ENCODE measurements at regions not wholly inside any gene's neighbourhood (a gene's known extent, or its start where the extent isn't known, plus 50 kb on each side); places are given as distances from the start of the nearest gene placed in this dataset.

DNA sequence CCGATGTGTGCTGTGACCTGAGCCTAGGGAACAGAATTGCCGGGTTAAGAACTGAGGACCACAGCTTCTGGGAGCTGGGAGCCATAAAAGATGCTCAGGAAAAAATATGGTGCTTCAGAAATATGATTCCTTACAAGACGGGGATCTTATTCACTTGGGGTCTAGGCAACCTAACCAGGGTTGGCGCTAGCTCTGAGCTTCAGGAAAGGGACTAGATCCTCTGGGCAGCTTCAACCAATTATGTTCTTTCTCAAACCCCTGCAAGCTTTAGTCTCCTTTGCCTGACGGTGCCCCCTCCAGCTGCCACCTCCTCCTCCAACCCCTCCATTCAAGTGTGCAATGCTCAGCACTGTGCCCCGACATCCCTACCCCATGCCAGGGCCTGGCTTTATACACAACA, 634.1 kb upstream of the CADM1 start:
- Histone ChIP-seq H3K27me3 (peaks cover 7% of the 10 kb centered on the region), H3K4me3 (no peak overlapping the region), H3K36me3 (replicated peaks in 1 of 2) (no peaks in the 10 kb centered on the region), H3K27ac (no peak overlapping the region), H3K9me3 (replicated peaks in 1 of 3) (no peaks in the 10 kb centered on the region), H3K4me1 (replicated peaks in 1 of 2) (no peaks in the 10 kb centered on the region)
- TF ChIP-seq POLR2A (IDR thresholded peaks at IDR 0.05) = no peak
- TF ChIP-seq, protein P1, sequence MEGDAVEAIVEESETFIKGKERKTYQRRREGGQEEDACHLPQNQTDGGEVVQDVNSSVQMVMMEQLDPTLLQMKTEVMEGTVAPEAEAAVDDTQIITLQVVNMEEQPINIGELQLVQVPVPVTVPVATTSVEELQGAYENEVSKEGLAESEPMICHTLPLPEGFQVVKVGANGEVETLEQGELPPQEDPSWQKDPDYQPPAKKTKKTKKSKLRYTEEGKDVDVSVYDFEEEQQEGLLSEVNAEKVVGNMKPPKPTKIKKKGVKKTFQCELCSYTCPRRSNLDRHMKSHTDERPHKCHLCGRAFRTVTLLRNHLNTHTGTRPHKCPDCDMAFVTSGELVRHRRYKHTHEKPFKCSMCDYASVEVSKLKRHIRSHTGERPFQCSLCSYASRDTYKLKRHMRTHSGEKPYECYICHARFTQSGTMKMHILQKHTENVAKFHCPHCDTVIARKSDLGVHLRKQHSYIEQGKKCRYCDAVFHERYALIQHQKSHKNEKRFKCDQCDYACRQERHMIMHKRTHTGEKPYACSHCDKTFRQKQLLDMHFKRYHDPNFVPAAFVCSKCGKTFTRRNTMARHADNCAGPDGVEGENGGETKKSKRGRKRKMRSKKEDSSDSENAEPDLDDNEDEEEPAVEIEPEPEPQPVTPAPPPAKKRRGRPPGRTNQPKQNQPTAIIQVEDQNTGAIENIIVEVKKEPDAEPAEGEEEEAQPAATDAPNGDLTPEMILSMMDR (IDR thresholded peaks at IDR 0.05) = no peak
- intact Hi-C loops (cut with DNase I) = no loop called here
- WGBS, 4 donors = 82 to 95% (median 92%) methylated on average over 6 of the region's 6 CpGs
- no peak for DNase-seq

DNA sequence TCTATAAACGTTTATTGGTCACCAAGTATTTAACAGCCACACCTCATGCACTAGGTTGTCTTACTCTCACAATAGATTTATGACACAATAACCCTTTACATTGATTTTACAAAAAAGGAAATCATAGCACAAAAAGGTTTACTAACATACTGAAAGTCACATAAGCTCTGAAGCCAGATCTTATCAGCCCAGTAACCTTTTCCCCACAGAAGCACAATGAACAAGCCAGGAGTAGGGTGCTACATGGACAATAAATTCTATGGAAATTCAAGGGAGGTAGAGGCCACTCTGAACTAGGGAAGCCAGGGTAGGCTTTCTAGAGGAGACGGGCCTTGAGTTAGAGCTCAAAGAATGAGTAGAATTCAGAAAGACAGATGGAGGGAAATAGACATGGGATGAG, 633.5 kb upstream of the CADM1 start:
- Histone ChIP-seq H3K27me3 (peaks cover 7% of the 10 kb centered on the region), H3K36me3 (replicated peaks in 1 of 2) (no peaks in the 10 kb centered on the region), H3K9me3 (replicated peaks in 1 of 3) (no peaks in the 10 kb centered on the region), H3K4me3 (no peak overlapping the region), H3K4me1 (replicated peaks in 1 of 2) (no peaks in the 10 kb centered on the region), H3K27ac (no peak overlapping the region)
- DNase-seq = no peak
- intact Hi-C loops (cut with DNase I) = no loop called here
- TF ChIP-seq POLR2A (IDR thresholded peaks at IDR 0.05) = no peak
- TF ChIP-seq, protein P1 (IDR thresholded peaks at IDR 0.05) = no peak
- 47 to 56% (median 53%) methylated on average over 2 of the region's 2 CpGs for WGBS, 4 donors

DNA sequence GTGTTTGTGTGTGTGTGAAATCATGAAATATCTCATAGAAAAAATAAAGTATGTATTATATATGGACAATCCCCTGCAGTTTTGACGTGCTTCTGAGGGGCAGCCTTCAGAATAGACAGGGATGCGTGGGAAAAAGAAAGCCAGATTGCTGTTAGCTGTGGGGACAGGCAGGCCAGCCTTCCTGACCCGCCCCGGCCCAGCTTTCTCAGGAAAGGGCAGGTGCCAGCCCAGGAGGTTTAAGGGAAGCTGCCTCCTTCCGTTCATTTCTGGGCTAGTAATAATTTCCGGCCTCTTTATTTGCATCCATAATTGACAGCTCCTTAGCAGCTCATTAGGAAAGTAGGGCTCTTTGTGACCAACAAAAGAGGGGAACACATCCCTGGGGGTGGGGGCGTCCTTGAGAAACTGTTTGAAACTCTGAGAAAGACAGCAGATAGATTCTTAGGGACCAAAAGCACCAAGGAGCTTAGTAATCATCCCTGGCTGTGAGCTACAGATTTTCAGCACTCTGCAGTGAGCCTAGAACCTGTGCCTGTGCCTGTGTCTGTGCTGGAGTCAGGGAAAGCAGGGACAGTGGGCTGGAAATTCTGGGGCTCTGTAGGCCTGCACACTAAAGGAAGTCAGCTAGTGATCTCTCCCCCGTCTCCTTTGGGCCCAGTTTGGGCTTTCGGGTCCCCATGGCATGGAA, 632.9 kb upstream of the CADM1 start:
- no peak for TF ChIP-seq POLR2A (IDR thresholded peaks at IDR 0.05)
- TF ChIP-seq, protein P1 (IDR thresholded peaks at IDR 0.05) = no peak
- Histone ChIP-seq H3K27ac (no peak overlapping the region), H3K27me3 (peaks cover 7% of the 10 kb centered on the region), H3K9me3 (replicated peaks in 1 of 3) (no peaks in the 10 kb centered on the region), H3K4me3 (no peak overlapping the region), H3K4me1 (replicated peaks in 1 of 2) (no peaks in the 10 kb centered on the region), H3K36me3 (replicated peaks in 1 of 2) (no peaks in the 10 kb centered on the region)
- intact Hi-C loops (cut with DNase I) = no loop called here
- 66 to 77% (median 70%) methylated on average over 9 of the region's 9 CpGs for WGBS, 4 donors
- DNase-seq = no peak

DNA sequence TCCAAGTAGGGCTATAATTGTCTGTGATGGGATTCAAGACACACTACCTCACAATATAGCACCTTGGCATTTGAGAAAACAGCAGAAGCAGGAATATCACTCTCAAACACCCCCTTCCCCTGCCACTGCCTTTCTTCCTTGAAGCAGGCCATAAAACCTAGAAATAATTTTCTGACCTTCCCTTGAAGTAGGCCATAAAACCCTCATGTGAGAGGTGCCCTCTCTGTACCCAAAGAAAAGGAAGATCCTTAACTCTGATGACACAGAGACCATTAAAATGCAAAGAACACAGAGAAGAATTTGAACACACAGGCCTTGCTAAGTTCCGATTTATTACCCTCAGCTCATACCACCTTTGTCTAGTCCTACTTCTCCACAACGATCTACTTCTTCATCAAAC, 631.7 kb upstream of the CADM1 start:
- Histone ChIP-seq H3K4me1 (replicated peaks in 1 of 2) (no peaks in the 10 kb centered on the region), H3K9me3 (replicated peaks in 1 of 3) (no peaks in the 10 kb centered on the region), H3K4me3 (no peak overlapping the region), H3K27ac (no peak overlapping the region), H3K36me3 (replicated peaks in 1 of 2) (no peaks in the 10 kb centered on the region), H3K27me3 (peaks cover 4% of the 10 kb centered on the region)
- 78 to 89% (median 85%) methylated on average over 2 of the region's 2 CpGs for WGBS, 4 donors
- no peak for DNase-seq
- TF ChIP-seq POLR2A (IDR thresholded peaks at IDR 0.05) = no peak
- TF ChIP-seq, protein P1 (IDR thresholded peaks at IDR 0.05) = no peak
- intact Hi-C loops (cut with DNase I) = no loop called here
